ENCODE measurements at regions not wholly inside any gene's neighbourhood (a gene's known extent, or its start where the extent isn't known, plus 50 kb on each side); places are given as distances from the start of the nearest gene placed in this dataset.

DNA sequence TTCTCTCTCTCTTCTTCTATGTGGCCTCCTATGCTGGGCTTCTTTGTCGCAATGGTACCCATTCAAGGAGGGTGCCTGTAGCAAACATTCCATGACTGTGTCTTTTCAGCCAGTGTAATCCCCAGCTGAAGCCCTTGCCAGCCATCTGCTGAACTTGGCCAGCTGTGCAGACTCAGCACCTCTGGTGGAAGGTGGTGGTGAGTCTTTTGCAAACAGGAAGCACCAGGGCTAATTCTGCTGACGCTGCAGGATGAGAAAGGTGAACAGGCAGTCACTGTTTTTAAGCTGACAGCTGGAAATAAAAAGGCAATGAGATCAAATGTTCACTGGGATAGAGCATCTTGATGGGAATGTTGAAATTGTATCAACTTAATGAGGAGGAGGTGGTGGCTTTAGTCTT lies 298.7 kb upstream of the CLNK start:
- in situ Hi-C loops (cut with MboI) (no loop called here), intact Hi-C loops (cut with micrococcal nuclease) (no loop called here)
- H3K4me2 ChIP-seq (ENCODE audit: insufficient read depth, low read length) = no peak overlapping the region
- no TSS peak for BruUV-seq (replicated peaks)
- H3K9ac ChIP-seq (ENCODE audit: insufficient read depth in 1 of 2, low read depth in 2 of 2, low read length in 2 of 2) = no peak overlapping the region
- FAIRE-seq = no peak
- no peak for ATAC-seq
- 0 out of 2 replicates have a peak, but pooled peaks cover 2% of the 10 kb centered on the region for H3K9me3 ChIP-seq (replicated peaks; ENCODE audit: control insufficient read depth, insufficient read depth, low read depth, low read length)
- 0% methylated on average over 2 of the region's 2 CpGs for WGBS (ENCODE audit: insufficient coverage, low coverage, missing lambda C conversion rate)
- H3K4me1 ChIP-seq (replicated peaks in 1 of 2; ENCODE audit: control insufficient read depth in 2 of 2, insufficient read depth in 2 of 2, low read length in 2 of 2) = no peaks in the 10 kb centered on the region
- H2AFZ ChIP-seq (ENCODE audit: low read depth, low read length) = no peak overlapping the region
- no peaks in the 10 kb centered on the region for H3K36me3 ChIP-seq (ENCODE audit: control insufficient read depth, insufficient read depth, low read length)
- no peak for DNase-seq (ENCODE audit: extremely low read depth in 1 of 4, low spot score in 3 of 4)
- H4K20me1 ChIP-seq (replicated peaks; ENCODE audit: control insufficient read depth, insufficient read depth, low read length) = no peaks in the 10 kb centered on the region
- H3K4me3 ChIP-seq = no peak overlapping the region
- no peaks in the 10 kb centered on the region for H3K9me1 ChIP-seq (ENCODE audit: control insufficient read depth, insufficient read depth, low read length)
- POLR2A ChIA-PET = no interaction called here
- H3K27me3 ChIP-seq (ENCODE audit: control insufficient read depth in 2 of 2, insufficient read depth in 2 of 2, low read length in 2 of 2) = no peaks in the 10 kb centered on the region
- no peak overlapping the region for H3K27ac ChIP-seq (ENCODE audit: extremely low read depth, low read depth, low read length)
- H3K79me2 ChIP-seq (ENCODE audit: control insufficient read depth, insufficient read depth, low read length) = no peaks in the 10 kb centered on the region
- CTCF ChIA-PET (ENCODE audit: low intra/inter-chr PET ratio) = no interaction called here
- TF ChIP-seq CHD1 (IDR thresholded peaks at IDR 0.05; ENCODE audit: low read length) (no peak), MAFF (IDR thresholded peaks at IDR 0.05; ENCODE audit: low read length) (peak; percentile 38), ZNF780A (CRISPR knock-in tag; IDR thresholded peaks at IDR 0.05) (no peak), KDM1A (IDR thresholded peaks at IDR 0.05) (no peak)
- TF ChIP-seq, protein P1, sequence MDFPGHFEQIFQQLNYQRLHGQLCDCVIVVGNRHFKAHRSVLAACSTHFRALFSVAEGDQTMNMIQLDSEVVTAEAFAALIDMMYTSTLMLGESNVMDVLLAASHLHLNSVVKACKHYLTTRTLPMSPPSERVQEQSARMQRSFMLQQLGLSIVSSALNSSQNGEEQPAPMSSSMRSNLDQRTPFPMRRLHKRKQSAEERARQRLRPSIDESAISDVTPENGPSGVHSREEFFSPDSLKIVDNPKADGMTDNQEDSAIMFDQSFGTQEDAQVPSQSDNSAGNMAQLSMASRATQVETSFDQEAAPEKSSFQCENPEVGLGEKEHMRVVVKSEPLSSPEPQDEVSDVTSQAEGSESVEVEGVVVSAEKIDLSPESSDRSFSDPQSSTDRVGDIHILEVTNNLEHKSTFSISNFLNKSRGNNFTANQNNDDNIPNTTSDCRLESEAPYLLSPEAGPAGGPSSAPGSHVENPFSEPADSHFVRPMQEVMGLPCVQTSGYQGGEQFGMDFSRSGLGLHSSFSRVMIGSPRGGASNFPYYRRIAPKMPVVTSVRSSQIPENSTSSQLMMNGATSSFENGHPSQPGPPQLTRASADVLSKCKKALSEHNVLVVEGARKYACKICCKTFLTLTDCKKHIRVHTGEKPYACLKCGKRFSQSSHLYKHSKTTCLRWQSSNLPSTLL (IDR thresholded peaks at IDR 0.05) = no peak
- TF ChIP-seq, protein P2, sequence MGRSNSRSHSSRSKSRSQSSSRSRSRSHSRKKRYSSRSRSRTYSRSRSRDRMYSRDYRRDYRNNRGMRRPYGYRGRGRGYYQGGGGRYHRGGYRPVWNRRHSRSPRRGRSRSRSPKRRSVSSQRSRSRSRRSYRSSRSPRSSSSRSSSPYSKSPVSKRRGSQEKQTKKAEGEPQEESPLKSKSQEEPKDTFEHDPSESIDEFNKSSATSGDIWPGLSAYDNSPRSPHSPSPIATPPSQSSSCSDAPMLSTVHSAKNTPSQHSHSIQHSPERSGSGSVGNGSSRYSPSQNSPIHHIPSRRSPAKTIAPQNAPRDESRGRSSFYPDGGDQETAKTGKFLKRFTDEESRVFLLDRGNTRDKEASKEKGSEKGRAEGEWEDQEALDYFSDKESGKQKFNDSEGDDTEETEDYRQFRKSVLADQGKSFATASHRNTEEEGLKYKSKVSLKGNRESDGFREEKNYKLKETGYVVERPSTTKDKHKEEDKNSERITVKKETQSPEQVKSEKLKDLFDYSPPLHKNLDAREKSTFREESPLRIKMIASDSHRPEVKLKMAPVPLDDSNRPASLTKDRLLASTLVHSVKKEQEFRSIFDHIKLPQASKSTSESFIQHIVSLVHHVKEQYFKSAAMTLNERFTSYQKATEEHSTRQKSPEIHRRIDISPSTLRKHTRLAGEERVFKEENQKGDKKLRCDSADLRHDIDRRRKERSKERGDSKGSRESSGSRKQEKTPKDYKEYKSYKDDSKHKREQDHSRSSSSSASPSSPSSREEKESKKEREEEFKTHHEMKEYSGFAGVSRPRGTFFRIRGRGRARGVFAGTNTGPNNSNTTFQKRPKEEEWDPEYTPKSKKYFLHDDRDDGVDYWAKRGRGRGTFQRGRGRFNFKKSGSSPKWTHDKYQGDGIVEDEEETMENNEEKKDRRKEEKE (IDR thresholded peaks at IDR 0.05; ENCODE audit: borderline replicate concordance in 1 of 2, control insufficient read depth in 1 of 2, low read depth in 2 of 2, low read length in 1 of 2) = no peak
- TF ChIP-seq, protein P3, sequence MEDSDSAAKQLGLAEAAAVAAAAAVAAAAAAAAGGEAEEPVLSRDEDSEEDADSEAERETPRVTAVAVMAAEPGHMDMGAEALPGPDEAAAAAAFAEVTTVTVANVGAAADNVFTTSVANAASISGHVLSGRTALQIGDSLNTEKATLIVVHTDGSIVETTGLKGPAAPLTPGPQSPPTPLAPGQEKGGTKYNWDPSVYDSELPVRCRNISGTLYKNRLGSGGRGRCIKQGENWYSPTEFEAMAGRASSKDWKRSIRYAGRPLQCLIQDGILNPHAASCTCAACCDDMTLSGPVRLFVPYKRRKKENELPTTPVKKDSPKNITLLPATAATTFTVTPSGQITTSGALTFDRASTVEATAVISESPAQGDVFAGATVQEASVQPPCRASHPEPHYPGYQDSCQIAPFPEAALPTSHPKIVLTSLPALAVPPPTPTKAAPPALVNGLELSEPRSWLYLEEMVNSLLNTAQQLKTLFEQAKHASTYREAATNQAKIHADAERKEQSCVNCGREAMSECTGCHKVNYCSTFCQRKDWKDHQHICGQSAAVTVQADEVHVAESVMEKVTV (CRISPR knock-in tag; IDR thresholded peaks at IDR 0.05) = no peak
